PC-9 (cell line): ENCODE measurements at regions not wholly inside any gene's neighbourhood (a gene's known extent, or its start where the extent isn't known, plus 50 kb on each side); places are given as distances from the start of the nearest gene placed in this dataset.
A peak's percentile ranks its signal among the peaks of the same experiment; 100 is the strongest.

Experiments used
- BruUV-seq: library from RNA; stranded (reverse); fragments of 400-500 nt; replicated peaks from 2 replicates; lab custom pipeline; 2021; lab: Mats Ljungman, UMichigan
- CTCF ChIA-PET: fragments of 300-600 bp; sonication (Branson Sonifier 250); formaldehyde crosslinking; loops from one replicate; lab custom pipeline; 2022; ENCODE audit warnings: antibody characterized with exemption; lab: Charles Lee
- POLR2A ChIA-PET: fragments of 300-600 bp; sonication (Branson Sonifier 250); formaldehyde crosslinking; loops from one replicate; lab custom pipeline; 2022; ENCODE audit warnings: antibody characterized with exemption; ENCODE audit not compliant: unreplicated experiment; lab: Charles Lee
- DNase-seq, 2 experiments: peaks; one replicate each; pipeline versions ENCODE4 v3.0.0 to v3.0.0-alpha.2; 2015 to 2022; ENCODE audit warnings: mixed read lengths in 1 of 2
- H2AFZ ChIP-seq: fragments of 200-600 bp; sonication (generic); 2 replicates; pipeline ENCODE4 v1.8.1; 2017; ENCODE audit warnings: antibody characterized with exemption
- H3F3A ChIP-seq: fragments of 200-600 bp; sonication (generic); 2 replicates; pipeline ENCODE4 v1.8.1; 2017; ENCODE audit warnings: antibody characterized with exemption, mild to moderate bottlenecking, low read depth; ENCODE audit not compliant: insufficient read depth
- H3K27ac ChIP-seq: fragments of 200-600 bp; sonication (generic); 2 replicates; pipeline ENCODE4 v1.6.1; 2016; ENCODE audit warnings: mixed run types
- H3K27me3 ChIP-seq: fragments of 200-600 bp; sonication (generic); 2 replicates; pipeline ENCODE4 v1.6.1; 2016; ENCODE audit warnings: low read depth, mixed run types; ENCODE audit not compliant: insufficient read depth
- H3K36me3 ChIP-seq: fragments of 200-600 bp; sonication (generic); 2 replicates; pipeline ENCODE4 v1.6.1; 2016; ENCODE audit warnings: low read depth, mixed run types
- H3K4me1 ChIP-seq: fragments of 200-600 bp; sonication (generic); replicated peaks from 2 replicates; pipeline ENCODE4 v1.6.1; 2016; ENCODE audit warnings: mixed run types; ENCODE audit not compliant: insufficient read depth
- H3K4me2 ChIP-seq: fragments of 200-600 bp; sonication (generic); 2 replicates; pipeline ENCODE4 v1.6.1; 2017; ENCODE audit warnings: mixed run types
- H3K4me3 ChIP-seq: fragments of 200-600 bp; sonication (generic); 2 replicates; pipeline ENCODE4 v1.6.1; 2016; ENCODE audit warnings: mixed run types
- H3K79me2 ChIP-seq: fragments of 200-600 bp; sonication (generic); 2 replicates; pipeline ENCODE4 v1.6.1; 2017; ENCODE audit warnings: low read depth, mixed run types
- H3K9me2 ChIP-seq: fragments of 200-600 bp; sonication (generic); 2 replicates; pipeline ENCODE4 v1.8.1; 2017; ENCODE audit warnings: mild to moderate bottlenecking; ENCODE audit not compliant: insufficient read depth
- H3K9me3 ChIP-seq: fragments of 200-600 bp; sonication (generic); 2 replicates; pipeline ENCODE4 v1.8.1; 2016; ENCODE audit warnings: low read depth; ENCODE audit not compliant: insufficient read depth
- H4K20me1 ChIP-seq: fragments of 200-600 bp; sonication (generic); 2 replicates; pipeline ENCODE4 v1.8.1; 2017; ENCODE audit not compliant: insufficient read depth
- CTCF ChIP-seq: fragments of 200-600 bp; sonication (generic); conservative IDR thresholded peaks from 2 replicates; pipeline ENCODE4 v1.6.1; 2017; ENCODE audit warnings: mixed run types, antibody characterized with exemption, mild to moderate bottlenecking, moderate library complexity
- EZH2 ChIP-seq: fragments of 200-600 bp; sonication (generic); IDR thresholded peaks from 2 replicates; pipeline ENCODE4 v1.8.0; 2017; ENCODE audit warnings: antibody characterized with exemption, low read depth
- intact Hi-C: fragments of 100-400 bp; cut with micrococcal nuclease; formaldehyde crosslinking; loops from one replicate; pipeline ENCODE4 v1.10.0; 2022; ENCODE audit not compliant: unreplicated experiment

- no peaks in the 10 kb centered on the region for H4K20me1 ChIP-seq
- H3K36me3 ChIP-seq, result no peaks in the 10 kb centered on the region
- no peaks in the 10 kb centered on the region for H3K4me1 ChIP-seq
- CTCF ChIA-PET, result no interaction called here
- no peaks in the 10 kb centered on the region for H3K79me2 ChIP-seq
- POLR2A ChIA-PET, result no interaction called here
- H3K9me3 ChIP-seq, result no peaks in the 10 kb centered on the region
- no peaks in the 10 kb centered on the region for H3F3A ChIP-seq
- TF ChIP-seq EZH2 (no peak), CTCF (no peak)
- no peaks in the 10 kb centered on the region; the same call in 1 of the 2 replicates for H3K9me2 ChIP-seq
- no peak overlapping the region for H3K4me2 ChIP-seq
- no peak overlapping the region for H3K27ac ChIP-seq
- H2AFZ ChIP-seq, result no peak overlapping the region
- H3K4me3 ChIP-seq, result no peak overlapping the region
- H3K27me3 ChIP-seq, result no peaks in the 10 kb centered on the region
- intact Hi-C loops, result no loop called here
- DNase-seq, result no peak
- BruUV-seq, result no TSS peak
Observed at GRCh38 chr12:58801986-58802385, 118.3 kb downstream of the LRIG3 start.

GRCh38 chr12:58803908-58804307 is 116.4 kb downstream of the LRIG3 start:
- no peak for DNase-seq
- Histone ChIP-seq H3K27me3 (no peaks in the 10 kb centered on the region), H3K4me3 (no peak overlapping the region), H3F3A (no peaks in the 10 kb centered on the region), H2AFZ (no peak overlapping the region), H4K20me1 (no peaks in the 10 kb centered on the region), H3K4me2 (no peak overlapping the region), H3K9me2 (no peaks in the 10 kb centered on the region; the same call in 1 of the 2 replicates), H3K9me3 (no peaks in the 10 kb centered on the region), H3K27ac (no peak overlapping the region), H3K4me1 (no peaks in the 10 kb centered on the region), H3K36me3 (no peaks in the 10 kb centered on the region), H3K79me2 (no peaks in the 10 kb centered on the region)
- TF ChIP-seq EZH2 (no peak), CTCF (no peak)
- intact Hi-C loops, result no loop called here
- no TSS peak for BruUV-seq
- POLR2A ChIA-PET, result no interaction called here
- CTCF ChIA-PET, result no interaction called here

DNA sequence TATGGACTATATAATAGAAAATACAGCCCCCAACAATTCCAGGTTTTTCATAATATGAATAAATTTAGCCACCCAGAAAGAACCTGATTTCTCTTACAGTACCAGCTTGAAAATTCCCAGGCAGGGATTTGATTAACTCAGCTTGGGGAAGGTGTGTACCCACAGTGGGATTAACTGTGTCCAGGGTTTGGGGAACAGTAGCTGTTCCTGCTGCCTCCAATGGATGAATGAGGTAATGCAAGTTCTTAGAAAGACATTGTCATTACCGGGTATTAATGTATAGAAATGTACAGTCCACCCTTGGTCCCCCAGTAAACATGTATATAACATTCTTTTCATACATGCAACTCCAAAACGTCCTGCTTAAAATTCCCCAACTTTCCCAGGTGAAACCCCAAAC is 115.6 kb downstream of the LRIG3 start:
- intact Hi-C loops, result no loop called here
- Histone ChIP-seq H4K20me1 (no peaks in the 10 kb centered on the region), H3K4me2 (no peak overlapping the region), H3K4me1 (no peaks in the 10 kb centered on the region), H3K27me3 (no peaks in the 10 kb centered on the region), H3K36me3 (no peaks in the 10 kb centered on the region), H3K79me2 (no peaks in the 10 kb centered on the region), H3F3A (no peaks in the 10 kb centered on the region), H3K9me2 (no peaks in the 10 kb centered on the region), H2AFZ (no peak overlapping the region), H3K4me3 (no peak overlapping the region), H3K9me3 (no peaks in the 10 kb centered on the region), H3K27ac (no peak overlapping the region)
- TF ChIP-seq EZH2 (no peak), CTCF (peak; percentile 61)
- no TSS peak for BruUV-seq
- DNase-seq, result no peak
- ChIA-PET CTCF (no interaction called here), POLR2A (no interaction called here)
